Stomach (tissue), 8 donors: ENCODE measurements at regions not wholly inside any gene's neighbourhood (a gene's known extent, or its start where the extent isn't known, plus 50 kb on each side); places are given as distances from the start of the nearest gene placed in this dataset.

Source experiments
- DNase-seq, 2 donors: peaks; one replicate each; pipeline versions ENCODE4 v3.0.0 to v3.0.0-alpha.2; 2013 to 2019
- H3K27ac ChIP-seq, 5 donors: fragments of 200-600 bp in 4 of 5; sonication (generic) in 4 of 5; one replicate each; pipeline ENCODE4 v1.5.1; 2013 to 2019; ENCODE audit warnings: mild to moderate bottlenecking in 1 of 5, moderate library complexity in 1 of 5
- H3K27me3 ChIP-seq, 3 donors: fragments of 200-600 bp; sonication (generic); one replicate each; pipeline ENCODE4 v1.5.1; 2017 to 2019; ENCODE audit warnings: mixed run types in 1 of 3
- H3K36me3 ChIP-seq, 4 donors: fragments of 200-600 bp; sonication (generic); 1 replicate in 3 of 4; 2 replicates in 1 of 4; pipeline ENCODE4 v1.5.1; 2016 to 2019
- H3K4me1 ChIP-seq, 4 donors: fragments of 200-600 bp; sonication (generic); one replicate each; pipeline ENCODE4 v1.5.1; 2016 to 2019
- H3K4me3 ChIP-seq, 4 donors: fragments of 200-600 bp; sonication (generic) in 3 of 4; one replicate each; pipeline ENCODE4 v1.5.1; 2016 to 2019; ENCODE audit warnings: mild to moderate bottlenecking in 1 of 4
- H3K9me3 ChIP-seq, 4 donors: fragments of 200-600 bp; sonication (generic); one replicate each; pipeline ENCODE4 v1.5.1; 2016 to 2019
- CTCF ChIP-seq, 7 experiments: fragments of 450-650 bp in 4 of 7; fragments of 200-600 bp in 3 of 7; sonication (generic) in 3 of 7; IDR thresholded peaks; one replicate each; pipeline ENCODE4 v1.5.1; 2016 to 2019; ENCODE audit warnings: antibody characterized with exemption in 7 of 7, control low read depth in 2 of 7, mild to moderate bottlenecking in 1 of 7
- EP300 ChIP-seq: sonication (generic); formaldehyde crosslinking; IDR thresholded peaks from one replicate; pipeline ENCODE4 v1.6.1; 2017; ENCODE audit warnings: antibody characterized with exemption
- POLR2A ChIP-seq, 4 donors: fragments of 450-650 bp; IDR thresholded peaks; one replicate each; pipeline ENCODE4 v1.6.1; 2016; ENCODE audit warnings: antibody characterized with exemption in 4 of 4, control low read depth in 2 of 4, mild to moderate bottlenecking in 1 of 4, moderate library complexity in 1 of 4
- POLR2AphosphoS5 ChIP-seq, 3 donors: sonication (generic); formaldehyde crosslinking; IDR thresholded peaks; one replicate each; pipeline ENCODE4 v1.6.1; 2016; ENCODE audit warnings: antibody characterized with exemption in 3 of 3
- WGBS, 5 donors: extraction: QIAGEN DNeasy Blood & Tissue Kit in 3 of 5; methylation state at CpG; one replicate each; pipeline versions ENCODE4 v1.1.5 to v1.1.7; 2013 to 2018; 5-methylcytosine and 5-hydroxymethylcytosine counted together
- intact Hi-C: fragments of 100-400 bp; cut with DNase I; formaldehyde crosslinking; loops from one replicate; pipeline ENCODE4 v1.15.1; 2023; ENCODE audit warnings: low total_unique reads
- donor health status: healthy with polysubstance abuse.
- donor health status: Bipolar disorder and iron deficiency.
- donor health status: healthy.

GRCh38 chrX:114361076-114361725 lies 222.7 kb upstream of the HTR2C start:
- H3K9me3 ChIP-seq = no peaks in the 10 kb centered on the region
- TF ChIP-seq CTCF (IDR thresholded peaks at IDR 0.05) (no peak), EP300 (no peak), POLR2A (IDR thresholded peaks at IDR 0.05) (no peak), POLR2AphosphoS5 (IDR thresholded peaks at IDR 0.05) (no peak)
- no peaks in the 10 kb centered on the region for H3K27me3 ChIP-seq
- intact Hi-C loops = no loop called here
- no peak overlapping the region for H3K4me3 ChIP-seq
- WGBS, 5 donors = 58 to 78% (median 71%) methylated on average over 5 of the region's 5 CpGs
- H3K27ac ChIP-seq = no peak overlapping the region
- no peaks in the 10 kb centered on the region for H3K4me1 ChIP-seq
- H3K36me3 ChIP-seq = no peaks in the 10 kb centered on the region
- DNase-seq = no peak

- WGBS, 5 donors = 59 to 100% (median 83%) methylated on average over 1 of the region's 1 CpG
- Histone ChIP-seq H3K27me3 (no peaks in the 10 kb centered on the region), H3K36me3 (no peaks in the 10 kb centered on the region), H3K9me3 (no peaks in the 10 kb centered on the region), H3K27ac (no peak overlapping the region), H3K4me3 (no peak overlapping the region), H3K4me1 (no peaks in the 10 kb centered on the region)
- intact Hi-C loops = no loop called here
- no peak for DNase-seq
- no peak for TF ChIP-seq CTCF (IDR thresholded peaks at IDR 0.05)
- TF ChIP-seq POLR2AphosphoS5 (IDR thresholded peaks at IDR 0.05) = no peak
- TF ChIP-seq EP300 = no peak
- TF ChIP-seq POLR2A (IDR thresholded peaks at IDR 0.05) = no peak
Measured at GRCh38 chrX:114363346-114363745, 220.5 kb upstream of the HTR2C start.

GRCh38 chrX:114365065-114365834 lies 218.6 kb upstream of the HTR2C start:
- peak in 1 of 2 donors; percentile 8 for DNase-seq
- WGBS, 5 donors = 21 to 48% (median 34%) methylated on average over 5 of the region's 5 CpGs
- intact Hi-C loops = no loop called here
- H3K36me3 ChIP-seq = no peaks in the 10 kb centered on the region
- no peaks in the 10 kb centered on the region for H3K27me3 ChIP-seq
- H3K27ac ChIP-seq = no peak overlapping the region
- peaks cover 0 to 13% (median 0%) of the 10 kb centered on the region in 4 donors for H3K9me3 ChIP-seq
- TF ChIP-seq CTCF (IDR thresholded peaks at IDR 0.05) (no peak), POLR2A (IDR thresholded peaks at IDR 0.05) (no peak), EP300 (no peak), POLR2AphosphoS5 (IDR thresholded peaks at IDR 0.05) (no peak)
- no peak overlapping the region for H3K4me3 ChIP-seq
- no peaks in the 10 kb centered on the region for H3K4me1 ChIP-seq

- peaks cover 0 to 13% (median 0%) of the 10 kb centered on the region in 4 donors for H3K9me3 ChIP-seq
- no peak for TF ChIP-seq EP300
- TF ChIP-seq POLR2A (IDR thresholded peaks at IDR 0.05) = no peak
- TF ChIP-seq POLR2AphosphoS5 (IDR thresholded peaks at IDR 0.05) = no peak
- no peak for TF ChIP-seq CTCF (IDR thresholded peaks at IDR 0.05)
- no peaks in the 10 kb centered on the region for H3K36me3 ChIP-seq
- no peak overlapping the region for H3K4me3 ChIP-seq
- no peak overlapping the region for H3K27ac ChIP-seq
- DNase-seq = no peak
- H3K27me3 ChIP-seq = no peaks in the 10 kb centered on the region
- intact Hi-C loops = no loop called here
- WGBS, 5 donors = 72 to 81% (median 80%) methylated on average over 2 of the region's 2 CpGs
- H3K4me1 ChIP-seq = no peaks in the 10 kb centered on the region
Measured at GRCh38 chrX:114372937-114373336, 210.9 kb upstream of the HTR2C start.
